Sigmoid colon (tissue), 4 donors: ENCODE measurements at regions not wholly inside any gene's neighbourhood (a gene's known extent, or its start where the extent isn't known, plus 50 kb on each side); places are given as distances from the start of the nearest gene placed in this dataset.

Experiments
- POLR2AphosphoS5 ChIP-seq, 4 donors: sonication (generic); formaldehyde crosslinking; IDR thresholded peaks; one replicate each; pipeline ENCODE4 v1.6.1; 2017; ENCODE audit warnings: antibody characterized with exemption in 4 of 4
- TF ChIP-seq, protein P1 (sequence below), 4 experiments: fragments of 450-650 bp in 3 of 4; fragments of 200-600 bp in 1 of 4; IDR thresholded peaks; one replicate each; pipeline ENCODE4 v1.5.1; 2016 to 2019; ENCODE audit warnings: antibody characterized with exemption in 4 of 4, mild to moderate bottlenecking in 3 of 4, moderate library complexity in 2 of 4

DNA sequence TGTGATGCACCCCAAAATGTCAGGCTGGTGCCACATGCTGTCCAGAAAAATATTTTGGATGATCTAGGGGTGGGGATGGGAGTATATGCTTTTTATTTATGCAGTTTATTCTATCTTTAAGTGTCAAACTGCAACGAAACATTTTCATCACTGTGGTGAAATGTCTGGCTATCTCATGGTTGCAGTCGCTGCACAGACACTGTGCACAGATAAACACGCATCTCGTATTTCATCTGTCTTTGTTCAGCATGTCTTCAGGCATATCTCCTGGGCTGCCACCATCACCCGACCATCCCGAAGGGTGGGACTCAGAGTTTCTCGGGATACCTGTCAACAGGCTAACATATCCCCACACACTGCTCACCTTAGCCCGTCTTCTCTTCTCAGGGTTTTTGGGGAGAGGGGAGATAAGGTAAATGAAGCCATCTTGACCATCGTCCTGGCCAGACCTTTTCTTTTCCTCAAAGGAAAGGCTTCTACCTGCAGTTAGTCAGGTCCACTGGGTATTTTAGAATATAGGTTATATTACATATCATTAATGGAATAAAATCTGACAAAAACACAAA, 80.7 kb upstream of the NABP1 start:
- TF ChIP-seq, protein P1, sequence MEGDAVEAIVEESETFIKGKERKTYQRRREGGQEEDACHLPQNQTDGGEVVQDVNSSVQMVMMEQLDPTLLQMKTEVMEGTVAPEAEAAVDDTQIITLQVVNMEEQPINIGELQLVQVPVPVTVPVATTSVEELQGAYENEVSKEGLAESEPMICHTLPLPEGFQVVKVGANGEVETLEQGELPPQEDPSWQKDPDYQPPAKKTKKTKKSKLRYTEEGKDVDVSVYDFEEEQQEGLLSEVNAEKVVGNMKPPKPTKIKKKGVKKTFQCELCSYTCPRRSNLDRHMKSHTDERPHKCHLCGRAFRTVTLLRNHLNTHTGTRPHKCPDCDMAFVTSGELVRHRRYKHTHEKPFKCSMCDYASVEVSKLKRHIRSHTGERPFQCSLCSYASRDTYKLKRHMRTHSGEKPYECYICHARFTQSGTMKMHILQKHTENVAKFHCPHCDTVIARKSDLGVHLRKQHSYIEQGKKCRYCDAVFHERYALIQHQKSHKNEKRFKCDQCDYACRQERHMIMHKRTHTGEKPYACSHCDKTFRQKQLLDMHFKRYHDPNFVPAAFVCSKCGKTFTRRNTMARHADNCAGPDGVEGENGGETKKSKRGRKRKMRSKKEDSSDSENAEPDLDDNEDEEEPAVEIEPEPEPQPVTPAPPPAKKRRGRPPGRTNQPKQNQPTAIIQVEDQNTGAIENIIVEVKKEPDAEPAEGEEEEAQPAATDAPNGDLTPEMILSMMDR (IDR thresholded peaks at IDR 0.05) = no peak
- TF ChIP-seq POLR2AphosphoS5 (IDR thresholded peaks at IDR 0.05) = no peak
